Lung (tissue), 11 donors: ENCODE measurements at regions not wholly inside any gene's neighbourhood (a gene's known extent, or its start where the extent isn't known, plus 50 kb on each side); places are given as distances from the start of the nearest gene placed in this dataset.

ENCODE experiments used
- ATAC-seq: fragments of 200-7000 bp; cut with Tn5 transposase; one replicate; pipeline ENCODE4 v1.9.1; 2020; ENCODE audit warnings: moderate number of reproducible peaks; ENCODE audit not compliant: insufficient read depth, low FRiP score
- DNase-seq, 3 donors: peaks; one replicate each; pipeline ENCODE4 v3.0.0-alpha.2; 2013 to 2017
- H3K27ac ChIP-seq, 2 donors: one replicate each; pipeline ENCODE4 v1.5.1; 2013; ENCODE audit warnings: mild to moderate bottlenecking in 2 of 2, moderate library complexity in 2 of 2, control low read depth in 1 of 2, inconsistent platforms in 1 of 2, low read depth in 1 of 2, low read length in 1 of 2
- H3K27me3 ChIP-seq, 3 donors: one replicate each; pipeline ENCODE4 v1.5.1; 2013; ENCODE audit warnings: low read length in 2 of 3; ENCODE audit not compliant: control insufficient read depth in 3 of 3, insufficient read depth in 3 of 3
- H3K36me3 ChIP-seq, 4 donors: one replicate each; pipeline ENCODE4 v1.5.1; 2013; ENCODE audit warnings: low read length in 4 of 4, mild to moderate bottlenecking in 1 of 4, moderate library complexity in 1 of 4; ENCODE audit not compliant: control insufficient read depth in 4 of 4, insufficient read depth in 4 of 4
- H3K4me1 ChIP-seq, 5 donors: one replicate each; pipeline ENCODE4 v1.5.1; 2013; ENCODE audit warnings: low read length in 5 of 5, mild to moderate bottlenecking in 2 of 5, moderate library complexity in 1 of 5; ENCODE audit not compliant: control insufficient read depth in 5 of 5, insufficient read depth in 5 of 5
- H3K4me3 ChIP-seq: one replicate; pipeline ENCODE4 v1.5.1; 2013; ENCODE audit warnings: mild to moderate bottlenecking, control low read depth, moderate library complexity
- H3K9ac ChIP-seq, 2 donors: one replicate each; pipeline ENCODE4 v1.5.1; 2013; ENCODE audit warnings: low read length in 2 of 2, control low read depth in 1 of 2; ENCODE audit not compliant: insufficient read depth in 1 of 2
- H3K9me3 ChIP-seq, 4 donors: one replicate each; pipeline ENCODE4 v1.5.1; 2013; ENCODE audit warnings: low read length in 3 of 4, mild to moderate bottlenecking in 1 of 4, moderate library complexity in 1 of 4; ENCODE audit not compliant: control insufficient read depth in 4 of 4, insufficient read depth in 3 of 4
- CTCF ChIP-seq: IDR thresholded peaks from 2 replicates; pipeline ENCODE4 v1.5.1; 2012; ENCODE audit warnings: mild to moderate bottlenecking; ENCODE audit errors: control extremely low read depth, extremely low read depth
- WGBS, 2 donors: extraction: QIAGEN DNeasy Blood & Tissue Kit; methylation state at CpG; one replicate each; pipeline ENCODE4 v1.1.7; 2013; 5-methylcytosine and 5-hydroxymethylcytosine counted together
- donor health status: control.
- donor health status: control.
- donor health status: Bipolar disorder and iron deficiency.
- donor health status: healthy.
- donor health status: DM: yes; HTN: yes; CAD: no.

GRCh38 chr15:25051399-25052154, 96.8 kb downstream of the SNRPN start:
- DNase-seq (no peak), ATAC-seq (no peak)
- Histone ChIP-seq H3K9me3 (peaks cover 45 to 90% (median 68%) of the 10 kb centered on the region in 4 donors), H3K36me3 (peaks cover 39 to 87% (median 66%) of the 10 kb centered on the region in 4 donors), H3K4me3 (no peak overlapping the region), H3K27ac (no peak overlapping the region), H3K4me1 (no peaks in the 10 kb centered on the region), H3K27me3 (no peaks in the 10 kb centered on the region), H3K9ac (no peak overlapping the region)
- TF ChIP-seq CTCF: no peak
- WGBS, 2 donors: 85 to 86% methylated on average over 13 of the region's 13 CpGs

- Histone ChIP-seq H3K27me3 (no peaks in the 10 kb centered on the region), H3K4me3 (no peak overlapping the region), H3K27ac (no peak overlapping the region), H3K36me3 (peaks cover 41 to 87% (median 67%) of the 10 kb centered on the region in 4 donors), H3K9ac (no peak overlapping the region), H3K9me3 (peaks cover 43 to 90% (median 70%) of the 10 kb centered on the region in 4 donors), H3K4me1 (no peaks in the 10 kb centered on the region)
- TF ChIP-seq CTCF: no peak
- ATAC-seq (no peak), DNase-seq (no peak)
- 89 to 90% methylated on average over 14 of the region's 14 CpGs for WGBS, 2 donors
Observed at GRCh38 chr15:25052191-25052999, 97.6 kb downstream of the SNRPN start.

GRCh38 chr15:25053000-25053815, 98.4 kb downstream of the SNRPN start:
- H3K9me3 ChIP-seq: peaks cover 41 to 90% (median 76%) of the 10 kb centered on the region in 4 donors
- TF ChIP-seq CTCF: no peak
- no peaks in the 10 kb centered on the region for H3K4me1 ChIP-seq
- H3K27me3 ChIP-seq: no peaks in the 10 kb centered on the region
- DNase-seq (no peak), ATAC-seq (no peak)
- no peak overlapping the region for H3K27ac ChIP-seq
- no peak overlapping the region for H3K9ac ChIP-seq
- peaks cover 45 to 89% (median 71%) of the 10 kb centered on the region in 4 donors for H3K36me3 ChIP-seq
- no peak overlapping the region for H3K4me3 ChIP-seq
- WGBS, 2 donors: 87 to 90% methylated on average over 20 of the region's 20 CpGs
